Stomach (tissue), 8 donors: ENCODE measurements at regions not wholly inside any gene's neighbourhood (a gene's known extent, or its start where the extent isn't known, plus 50 kb on each side); places are given as distances from the start of the nearest gene placed in this dataset.

Experiments
- DNase-seq, 2 donors: peaks; one replicate each; pipeline versions ENCODE4 v3.0.0 to v3.0.0-alpha.2; 2013 to 2019
- H3K27ac ChIP-seq, 5 donors: fragments of 200-600 bp in 4 of 5; sonication (generic) in 4 of 5; one replicate each; pipeline ENCODE4 v1.5.1; 2013 to 2019; ENCODE audit warnings: mild to moderate bottlenecking in 1 of 5, moderate library complexity in 1 of 5
- H3K27me3 ChIP-seq, 3 donors: fragments of 200-600 bp; sonication (generic); one replicate each; pipeline ENCODE4 v1.5.1; 2017 to 2019; ENCODE audit warnings: mixed run types in 1 of 3
- H3K36me3 ChIP-seq, 4 donors: fragments of 200-600 bp; sonication (generic); 1 replicate in 3 of 4; 2 replicates in 1 of 4; pipeline ENCODE4 v1.5.1; 2016 to 2019
- H3K4me1 ChIP-seq, 4 donors: fragments of 200-600 bp; sonication (generic); one replicate each; pipeline ENCODE4 v1.5.1; 2016 to 2019
- H3K4me3 ChIP-seq, 4 donors: fragments of 200-600 bp; sonication (generic) in 3 of 4; one replicate each; pipeline ENCODE4 v1.5.1; 2016 to 2019; ENCODE audit warnings: mild to moderate bottlenecking in 1 of 4
- H3K9me3 ChIP-seq, 4 donors: fragments of 200-600 bp; sonication (generic); one replicate each; pipeline ENCODE4 v1.5.1; 2016 to 2019
- EP300 ChIP-seq: sonication (generic); formaldehyde crosslinking; IDR thresholded peaks from one replicate; pipeline ENCODE4 v1.6.1; 2017; ENCODE audit warnings: antibody characterized with exemption
- POLR2A ChIP-seq, 4 donors: fragments of 450-650 bp; IDR thresholded peaks; one replicate each; pipeline ENCODE4 v1.6.1; 2016; ENCODE audit warnings: antibody characterized with exemption in 4 of 4, control low read depth in 2 of 4, mild to moderate bottlenecking in 1 of 4, moderate library complexity in 1 of 4
- POLR2AphosphoS5 ChIP-seq, 3 donors: sonication (generic); formaldehyde crosslinking; IDR thresholded peaks; one replicate each; pipeline ENCODE4 v1.6.1; 2016; ENCODE audit warnings: antibody characterized with exemption in 3 of 3
- WGBS, 5 donors: extraction: QIAGEN DNeasy Blood & Tissue Kit in 3 of 5; methylation state at CpG; one replicate each; pipeline versions ENCODE4 v1.1.5 to v1.1.7; 2013 to 2018; 5-methylcytosine and 5-hydroxymethylcytosine counted together
- intact Hi-C: fragments of 100-400 bp; cut with DNase I; formaldehyde crosslinking; loops from one replicate; pipeline ENCODE4 v1.15.1; 2023; ENCODE audit warnings: low total_unique reads
- TF ChIP-seq, protein P1 (sequence below), 7 experiments: fragments of 450-650 bp in 4 of 7; fragments of 200-600 bp in 3 of 7; sonication (generic) in 3 of 7; IDR thresholded peaks; one replicate each; pipeline ENCODE4 v1.5.1; 2016 to 2019; ENCODE audit warnings: antibody characterized with exemption in 7 of 7, control low read depth in 2 of 7, mild to moderate bottlenecking in 1 of 7
- donor health status: healthy with polysubstance abuse.
- donor health status: Bipolar disorder and iron deficiency.
- donor health status: healthy.

- WGBS, 5 donors = 81 to 92% (median 86%) methylated on average over 3 of the region's 3 CpGs
- TF ChIP-seq POLR2AphosphoS5 (IDR thresholded peaks at IDR 0.05) (no peak), EP300 (no peak), POLR2A (IDR thresholded peaks at IDR 0.05) (no peak)
- TF ChIP-seq, protein P1, sequence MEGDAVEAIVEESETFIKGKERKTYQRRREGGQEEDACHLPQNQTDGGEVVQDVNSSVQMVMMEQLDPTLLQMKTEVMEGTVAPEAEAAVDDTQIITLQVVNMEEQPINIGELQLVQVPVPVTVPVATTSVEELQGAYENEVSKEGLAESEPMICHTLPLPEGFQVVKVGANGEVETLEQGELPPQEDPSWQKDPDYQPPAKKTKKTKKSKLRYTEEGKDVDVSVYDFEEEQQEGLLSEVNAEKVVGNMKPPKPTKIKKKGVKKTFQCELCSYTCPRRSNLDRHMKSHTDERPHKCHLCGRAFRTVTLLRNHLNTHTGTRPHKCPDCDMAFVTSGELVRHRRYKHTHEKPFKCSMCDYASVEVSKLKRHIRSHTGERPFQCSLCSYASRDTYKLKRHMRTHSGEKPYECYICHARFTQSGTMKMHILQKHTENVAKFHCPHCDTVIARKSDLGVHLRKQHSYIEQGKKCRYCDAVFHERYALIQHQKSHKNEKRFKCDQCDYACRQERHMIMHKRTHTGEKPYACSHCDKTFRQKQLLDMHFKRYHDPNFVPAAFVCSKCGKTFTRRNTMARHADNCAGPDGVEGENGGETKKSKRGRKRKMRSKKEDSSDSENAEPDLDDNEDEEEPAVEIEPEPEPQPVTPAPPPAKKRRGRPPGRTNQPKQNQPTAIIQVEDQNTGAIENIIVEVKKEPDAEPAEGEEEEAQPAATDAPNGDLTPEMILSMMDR (IDR thresholded peaks at IDR 0.05) = no peak
Measured at GRCh38 chr2:67039058-67039457, 358.1 kb upstream of the ETAA1 start.

GRCh38 chr2:67039517-67040103 is 357.5 kb upstream of the ETAA1 start:
- H3K36me3 ChIP-seq = no peaks in the 10 kb centered on the region

More at GRCh38 chr2:67039058-67039457, 358.1 kb upstream of the ETAA1 start:
- Histone ChIP-seq H3K4me1 (peaks cover 0 to 22% (median 7%) of the 10 kb centered on the region in 4 donors), H3K36me3 (no peaks in the 10 kb centered on the region), H3K27ac (no peak overlapping the region), H3K27me3 (no peaks in the 10 kb centered on the region), H3K9me3 (no peaks in the 10 kb centered on the region), H3K4me3 (no peak overlapping the region)
- no peak for DNase-seq
- intact Hi-C loops = no loop called here

DNA sequence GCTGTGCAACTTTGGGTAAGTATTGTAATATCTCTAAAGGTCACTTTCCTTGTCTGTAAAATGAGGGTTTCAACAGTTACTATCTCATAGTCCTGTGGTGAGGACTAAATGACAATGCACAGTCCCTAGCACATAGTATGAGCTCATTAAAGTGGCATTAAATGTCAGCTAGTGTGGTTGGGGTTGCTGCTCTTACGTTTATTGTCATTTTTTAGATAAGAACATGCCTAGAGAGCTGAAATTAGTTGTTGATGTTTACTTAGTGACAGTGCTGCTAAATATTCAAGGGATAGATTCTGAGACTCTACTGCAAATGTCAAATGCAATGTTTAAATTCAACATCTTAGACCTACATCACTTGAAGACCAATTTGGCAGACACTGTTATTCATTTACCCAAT is 356.1 kb upstream of the ETAA1 start:
- WGBS, 5 donors = 29 to 60% (median 42%) methylated on average over 1 of the region's 1 CpG
- H3K36me3 ChIP-seq = no peaks in the 10 kb centered on the region
- no peaks in the 10 kb centered on the region for H3K9me3 ChIP-seq
- intact Hi-C loops = no loop called here
- H3K4me1 ChIP-seq = peaks cover 0 to 18% (median 7%) of the 10 kb centered on the region in 4 donors
- no peak for DNase-seq
- H3K27me3 ChIP-seq = no peaks in the 10 kb centered on the region
- no peak overlapping the region for H3K27ac ChIP-seq
- H3K4me3 ChIP-seq = no peak overlapping the region
- TF ChIP-seq, protein P1 (IDR thresholded peaks at IDR 0.05) = no peak
- TF ChIP-seq EP300 (no peak), POLR2AphosphoS5 (IDR thresholded peaks at IDR 0.05) (no peak), POLR2A (IDR thresholded peaks at IDR 0.05) (no peak)

More at GRCh38 chr2:67039517-67040103, 357.5 kb upstream of the ETAA1 start:
- TF ChIP-seq EP300 = no peak
- TF ChIP-seq POLR2AphosphoS5 (IDR thresholded peaks at IDR 0.05) = no peak
- no peak for TF ChIP-seq POLR2A (IDR thresholded peaks at IDR 0.05)
- TF ChIP-seq, protein P1 (IDR thresholded peaks at IDR 0.05) = no peak
- Histone ChIP-seq H3K27me3 (no peaks in the 10 kb centered on the region), H3K9me3 (no peaks in the 10 kb centered on the region), H3K4me3 (no peak overlapping the region), H3K4me1 (peaks cover 0 to 18% (median 7%) of the 10 kb centered on the region in 4 donors), H3K27ac (no peak overlapping the region)
- WGBS, 5 donors = 32 to 48% (median 40%) methylated on average over 2 of the region's 2 CpGs
- DNase-seq = no peak
- intact Hi-C loops = no loop called here

DNA sequence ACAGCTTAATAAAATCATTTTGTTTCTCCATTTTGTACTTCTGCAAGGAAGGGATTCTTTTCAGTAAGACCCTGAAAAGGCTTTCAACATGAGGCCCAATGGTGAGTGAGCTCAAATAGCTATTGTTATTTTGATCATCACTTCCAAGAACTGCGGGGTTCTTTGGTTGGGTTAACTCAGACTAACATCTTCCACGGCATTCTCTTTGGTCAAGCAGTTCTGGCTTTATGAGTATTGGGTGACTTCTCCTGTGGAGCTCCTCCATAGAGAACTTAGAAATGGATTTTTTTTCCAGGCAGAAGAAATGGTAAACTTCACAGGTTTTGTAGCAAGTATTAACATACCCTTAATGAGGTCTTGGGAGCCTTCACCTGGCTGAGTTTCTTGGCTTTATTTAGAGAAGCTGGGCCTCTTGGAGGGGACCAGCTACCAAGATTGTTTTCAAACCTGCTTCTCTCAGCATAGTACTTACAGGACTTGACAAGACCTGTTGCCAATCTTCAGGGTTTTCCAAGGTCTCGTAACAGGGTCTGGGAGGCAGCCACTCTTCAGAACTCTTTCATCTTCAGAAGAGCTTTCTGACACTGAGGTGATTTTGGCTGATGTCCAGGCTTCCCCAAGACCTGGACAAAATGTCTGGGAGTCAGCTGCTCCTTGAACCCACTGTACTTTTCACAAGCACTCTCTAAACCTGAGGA is 353.2 kb upstream of the ETAA1 start:
- Histone ChIP-seq H3K36me3 (no peaks in the 10 kb centered on the region), H3K4me1 (peaks cover 0 to 18% (median 4%) of the 10 kb centered on the region in 4 donors), H3K27me3 (no peaks in the 10 kb centered on the region), H3K27ac (no peak overlapping the region), H3K9me3 (no peaks in the 10 kb centered on the region), H3K4me3 (no peak overlapping the region)
- DNase-seq = no peak
- intact Hi-C loops = no loop called here
- WGBS, 5 donors = 85 to 97% (median 92%) methylated on average over 3 of the region's 3 CpGs
- TF ChIP-seq POLR2AphosphoS5 (IDR thresholded peaks at IDR 0.05) (no peak), EP300 (no peak), POLR2A (IDR thresholded peaks at IDR 0.05) (no peak)
- TF ChIP-seq, protein P1 (IDR thresholded peaks at IDR 0.05) = no peak
